HG02610 (cell line): ENCODE measurements at regions not wholly inside any gene's neighbourhood (a gene's known extent, or its start where the extent isn't known, plus 50 kb on each side); places are given as distances from the start of the nearest gene placed in this dataset.

Experiments used
- ATAC-seq: cut with Tn5 transposase; IDR thresholded peaks from one replicate; pipeline ENCODE4 v1.9.1; 2021; ENCODE audit warnings: mild to moderate bottlenecking, moderate library complexity; ENCODE audit not compliant: unreplicated experiment

DNA sequence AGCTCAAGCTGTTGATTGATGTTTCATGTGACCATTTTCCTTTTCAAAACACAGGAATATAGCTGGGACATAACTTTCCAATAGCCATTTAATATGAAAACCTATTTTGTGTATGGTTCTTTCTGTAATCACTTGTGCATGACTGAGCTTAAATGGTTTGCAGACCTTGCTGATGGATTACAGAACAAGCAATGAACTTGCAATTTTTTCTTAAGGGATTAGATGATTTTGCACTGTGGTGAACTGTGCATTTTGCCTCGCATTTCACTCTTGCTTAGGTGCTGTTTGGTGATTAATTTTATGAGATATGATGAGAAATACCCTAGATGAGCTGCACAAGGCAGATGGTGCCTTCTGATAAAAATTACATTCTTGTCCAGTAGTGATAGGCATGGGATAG lies 419.0 kb upstream of the FBXO33 start:
- no peak for ATAC-seq

DNA sequence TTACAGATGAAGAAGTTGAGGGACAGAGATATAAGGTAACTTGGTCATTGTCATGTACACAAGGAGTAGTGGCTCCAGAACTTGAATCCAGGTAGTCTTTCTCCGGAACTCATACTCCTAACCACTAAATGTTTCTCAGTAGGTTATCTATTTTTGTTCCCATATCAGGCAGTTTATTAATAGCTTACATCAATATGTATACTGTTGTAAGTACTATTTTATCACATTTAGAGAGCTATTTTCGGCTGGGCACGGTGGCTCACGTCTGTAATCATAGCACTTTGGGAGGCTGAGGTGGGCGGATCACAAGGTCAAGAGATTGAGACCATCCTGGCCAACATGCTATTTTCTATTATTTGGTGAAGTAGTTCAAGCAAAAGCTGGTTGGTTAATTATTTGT lies 415.6 kb upstream of the FBXO33 start:
- no peak for ATAC-seq

DNA sequence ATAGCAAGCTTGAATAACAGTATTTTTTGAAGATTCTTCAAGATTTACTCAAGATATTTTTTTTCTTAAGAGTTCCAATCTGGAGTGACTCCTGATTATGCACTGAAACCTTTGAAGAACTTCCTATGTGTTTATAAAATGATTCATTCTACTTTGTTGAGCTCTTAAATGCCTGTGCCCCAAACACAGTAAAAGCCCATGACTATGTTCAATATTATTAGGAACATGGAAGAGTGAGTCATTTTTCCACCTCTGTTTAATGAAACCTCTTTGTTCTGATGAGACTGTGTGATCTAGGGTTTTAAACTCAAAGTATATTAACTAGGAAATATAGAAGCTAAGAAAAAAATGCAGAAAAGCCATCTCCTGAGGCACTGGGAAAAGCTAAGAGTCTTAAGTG lies 415.0 kb upstream of the FBXO33 start:
- ATAC-seq: no peak

- no peak for ATAC-seq
These were observed 411.6 kb upstream of the FBXO33 start for GRCh38 chr14:39843881-39844280.

DNA sequence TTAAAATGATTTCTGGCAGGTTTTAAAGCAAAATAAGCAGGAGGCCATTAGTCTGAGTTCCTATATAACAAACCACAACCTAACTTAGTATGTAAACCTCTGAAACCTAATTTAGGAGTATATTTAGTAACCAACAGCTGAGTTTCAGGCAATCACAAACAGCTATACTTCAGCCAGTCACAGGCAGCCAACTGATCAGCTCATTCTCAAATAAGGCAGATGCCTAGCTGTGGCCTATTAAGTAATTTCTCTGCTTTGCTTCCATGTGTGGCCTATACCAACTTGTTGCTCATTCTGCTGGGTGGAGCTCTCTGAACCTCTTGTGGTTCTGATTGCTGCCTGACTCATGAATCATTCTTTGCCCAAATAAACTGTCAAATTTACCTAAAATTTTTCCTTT lies 408.9 kb upstream of the FBXO33 start:
- no peak for ATAC-seq

- ATAC-seq: peak; percentile 97
These were observed 395.8 kb upstream of the FBXO33 start for GRCh38 chr14:39827901-39828655.

GRCh38 chr14:39812532-39813320 lies 380.5 kb upstream of the FBXO33 start:
- peak; percentile 56 for ATAC-seq

GRCh38 chr14:39807271-39807670 lies 375.0 kb upstream of the FBXO33 start:
- no peak for ATAC-seq

DNA sequence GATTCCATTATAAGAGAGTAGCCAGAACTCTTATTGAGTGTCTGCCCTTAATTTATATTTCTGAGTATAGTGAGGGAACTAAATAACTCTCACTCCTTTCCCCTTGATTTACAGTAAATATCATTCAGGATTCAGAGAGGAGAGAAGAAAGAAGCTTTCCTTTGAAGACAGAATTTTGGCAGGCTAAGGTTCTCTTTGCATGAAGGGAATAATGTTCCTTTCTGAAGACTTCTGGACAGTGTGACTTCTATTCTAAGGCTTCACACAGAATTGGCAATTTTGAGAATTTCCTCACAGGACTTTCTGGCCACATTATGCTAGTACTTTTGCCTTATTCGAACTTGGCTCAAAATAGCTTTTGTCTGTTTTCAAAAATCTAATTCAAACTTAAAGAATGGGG lies 352.2 kb upstream of the FBXO33 start:
- no peak for ATAC-seq

- no peak for ATAC-seq
These were observed 349.2 kb upstream of the FBXO33 start for GRCh38 chr14:39781466-39781865.

- no peak for ATAC-seq
These were observed 341.3 kb upstream of the FBXO33 start for GRCh38 chr14:39773387-39774126.

DNA sequence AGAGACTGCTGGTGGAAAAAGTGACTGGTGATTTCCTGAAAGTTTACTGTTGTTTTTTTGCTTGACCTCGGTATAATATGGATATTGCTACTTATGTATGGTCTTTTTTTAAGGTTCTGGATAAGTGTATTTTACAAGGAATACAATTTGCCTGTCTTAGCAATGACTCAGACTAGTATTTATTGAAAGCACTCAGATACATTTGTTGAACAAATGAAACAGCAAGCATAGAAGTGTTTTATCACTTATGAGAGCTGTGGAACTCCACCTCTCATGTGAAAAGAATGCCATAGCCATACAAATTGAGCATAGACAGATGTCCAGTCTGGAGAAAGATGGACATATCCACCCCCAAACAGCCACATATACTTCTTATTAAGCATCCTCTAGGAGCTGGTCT lies 340.4 kb upstream of the FBXO33 start:
- ATAC-seq: no peak

GRCh38 chr14:39768589-39768988 lies 336.4 kb upstream of the FBXO33 start:
- no peak for ATAC-seq

- no peak for ATAC-seq
These were observed 334.3 kb upstream of the FBXO33 start for GRCh38 chr14:39766397-39767000.

DNA sequence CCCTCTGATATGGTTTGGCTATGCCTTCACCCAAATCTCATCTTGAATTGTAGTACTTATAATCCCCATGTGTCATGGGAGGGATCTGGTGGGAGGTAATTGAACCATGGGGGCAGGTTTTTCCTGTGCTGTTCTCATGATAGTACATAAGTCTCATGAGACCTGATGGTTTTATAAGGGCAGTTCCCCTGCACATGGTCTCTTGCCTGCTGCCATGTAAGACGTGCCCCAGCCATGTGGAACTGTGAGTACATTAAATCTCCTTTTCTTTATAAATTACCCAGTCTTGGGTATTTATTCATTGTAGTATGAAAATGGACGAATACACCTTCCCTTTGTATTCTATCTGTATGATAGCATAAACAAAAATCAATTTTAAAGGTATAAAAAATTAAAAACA lies 333.4 kb upstream of the FBXO33 start:
- no peak for ATAC-seq

GRCh38 chr14:39763402-39763890 lies 331.2 kb upstream of the FBXO33 start:
- no peak for ATAC-seq

- ATAC-seq: peak; percentile 66
These were observed 330.6 kb upstream of the FBXO33 start for GRCh38 chr14:39762576-39763401.

DNA sequence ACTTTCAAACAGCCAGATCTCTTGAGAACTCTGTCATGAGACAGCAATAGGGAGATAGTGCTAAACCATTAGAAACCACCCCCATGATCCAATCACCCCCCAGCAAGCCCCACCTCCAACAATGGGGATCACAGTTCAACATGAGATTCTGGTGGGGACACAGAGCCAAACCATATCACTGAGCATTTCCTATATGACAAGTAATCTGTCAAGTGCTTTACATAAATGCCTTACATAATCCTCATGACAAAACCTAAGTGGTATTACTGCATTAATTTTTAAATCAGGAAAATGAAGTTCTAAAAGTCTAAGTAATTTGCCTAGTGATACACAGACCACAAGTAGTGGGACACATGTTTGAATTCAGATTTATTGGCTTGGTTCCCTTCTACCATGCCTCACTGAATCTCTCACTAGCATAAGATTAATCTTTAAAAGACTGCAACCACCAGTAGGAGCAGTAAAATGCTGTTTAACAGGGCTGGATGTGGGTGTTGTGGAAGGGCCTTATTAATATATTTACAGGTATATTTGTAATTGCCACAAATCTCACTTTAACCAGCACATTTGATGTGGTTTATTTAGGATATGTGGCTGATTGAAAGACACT lies 323.1 kb upstream of the FBXO33 start:
- ATAC-seq: no peak

DNA sequence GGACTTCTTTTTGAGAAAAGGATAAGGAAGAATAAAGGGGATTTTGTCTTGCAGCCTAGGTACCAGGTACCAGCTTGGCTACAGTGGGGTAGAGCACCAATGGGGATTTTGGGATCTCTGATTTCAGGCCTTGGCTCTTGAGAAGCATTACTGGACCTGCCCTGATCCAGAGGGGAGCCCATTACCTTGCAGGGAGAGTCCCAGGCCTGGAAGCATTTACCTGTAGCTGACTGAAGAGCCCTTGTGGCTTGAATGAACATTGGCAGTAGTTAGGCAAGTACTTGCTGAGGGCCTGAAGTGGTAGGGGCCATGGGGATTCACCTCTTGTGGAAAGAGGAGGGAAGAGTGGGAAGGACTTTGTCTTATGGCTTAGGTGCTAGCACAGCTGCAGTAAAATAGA lies 308.2 kb upstream of the FBXO33 start:
- no peak for ATAC-seq

DNA sequence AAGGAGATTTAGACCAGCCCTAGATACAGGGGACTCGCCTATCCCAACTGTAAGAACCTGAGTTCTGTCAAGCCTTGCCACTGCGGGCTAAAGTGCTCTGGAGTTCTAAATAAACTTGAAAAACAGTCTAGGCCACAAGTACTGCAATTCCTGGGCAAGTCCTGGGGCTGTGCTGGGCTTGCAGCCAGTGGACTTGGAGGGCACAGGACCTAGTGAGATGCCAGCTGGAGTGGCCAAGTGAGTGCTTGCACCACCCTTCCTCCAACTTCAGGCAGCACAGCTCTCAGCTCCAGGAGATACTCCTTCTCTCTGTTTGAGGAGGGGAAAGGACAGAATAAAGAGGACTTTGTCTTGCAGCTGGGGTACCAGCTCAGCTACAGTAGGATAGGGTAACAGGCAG lies 307.6 kb upstream of the FBXO33 start:
- ATAC-seq: no peak
